GM23338 (cell line): ENCODE measurements at regions not wholly inside any gene's neighbourhood (a gene's known extent, or its start where the extent isn't known, plus 50 kb on each side); places are given as distances from the start of the nearest gene placed in this dataset.

Source experiments
- ATAC-seq: fragments of 200-7000 bp; cut with Tn5 transposase; 3 replicates; pipeline ENCODE4 v1.9.1; 2020
- DNase-seq: peaks from one replicate; pipeline ENCODE4 v3.0.0-alpha.2; 2015; ENCODE audit warnings: low spot score
- H2AFZ ChIP-seq: fragments of 200-600 bp; sonication (generic); 2 replicates; pipeline ENCODE4 v1.8.0; 2016; ENCODE audit warnings: antibody characterized with exemption, mild to moderate bottlenecking, moderate library complexity
- H3F3A ChIP-seq: fragments of 200-600 bp; sonication (generic); replicated peaks from 2 replicates; pipeline ENCODE4 v1.8.0; 2017; ENCODE audit warnings: antibody characterized with exemption, mixed run types, low read depth
- H3K27ac ChIP-seq: fragments of 200-600 bp; sonication (generic); 2 replicates; pipeline ENCODE4 v1.6.1; 2016; ENCODE audit warnings: low read depth
- H3K27me3 ChIP-seq: fragments of 200-600 bp; sonication (generic); 2 replicates; pipeline ENCODE4 v1.8.0; 2016; ENCODE audit warnings: mild to moderate bottlenecking, mixed run types, moderate library complexity; ENCODE audit not compliant: insufficient read depth
- H3K36me3 ChIP-seq: fragments of 200-600 bp; sonication (generic); 2 replicates; pipeline ENCODE4 v1.8.0; 2016; ENCODE audit warnings: mild to moderate bottlenecking; ENCODE audit not compliant: insufficient read depth
- H3K4me1 ChIP-seq: fragments of 200-600 bp; sonication (generic); 2 replicates; pipeline ENCODE4 v1.8.0; 2016; ENCODE audit warnings: mild to moderate bottlenecking, moderate library complexity; ENCODE audit not compliant: insufficient read depth
- H3K4me2 ChIP-seq: fragments of 200-600 bp; sonication (generic); 2 replicates; pipeline ENCODE4 v1.7.1; 2017; ENCODE audit warnings: mixed run types
- H3K4me3 ChIP-seq: fragments of 200-600 bp; sonication (generic); 2 replicates; pipeline ENCODE4 v1.6.1; 2016; ENCODE audit warnings: mixed run types
- H3K79me2 ChIP-seq: fragments of 200-600 bp; sonication (generic); replicated peaks from 2 replicates; pipeline ENCODE4 v1.8.0; 2017; ENCODE audit warnings: mild to moderate bottlenecking; ENCODE audit not compliant: insufficient read depth
- H3K9me2 ChIP-seq: fragments of 200-600 bp; sonication (generic); 2 replicates; pipeline ENCODE4 v1.8.0; 2017; ENCODE audit not compliant: insufficient read depth
- H4K20me1 ChIP-seq: fragments of 200-600 bp; sonication (generic); replicated peaks from 2 replicates; pipeline ENCODE4 v1.8.0; 2017; ENCODE audit warnings: mild to moderate bottlenecking; ENCODE audit not compliant: insufficient read depth
- H3K27ac Mint-ChIP-seq: 2 replicates; pipeline ENCODE4 v1.8.0; 2020; ENCODE audit warnings: inconsistent platforms, mild to moderate bottlenecking, moderate library complexity, mixed read lengths
- H3K27me3 Mint-ChIP-seq: 3 replicates; pipeline ENCODE4 v1.8.0; 2022; ENCODE audit warnings: low read depth, mild to moderate bottlenecking, moderate library complexity, mixed read lengths, inconsistent platforms; ENCODE audit not compliant: insufficient read depth, poor library complexity
- H3K36me3 Mint-ChIP-seq: 3 replicates; pipeline ENCODE4 v1.8.0; 2021; ENCODE audit warnings: low read depth, mild to moderate bottlenecking, inconsistent platforms, moderate library complexity, mixed read lengths
- H3K4me1 Mint-ChIP-seq: 3 replicates; pipeline ENCODE4 v1.8.0; 2020; ENCODE audit warnings: mild to moderate bottlenecking, inconsistent platforms, mixed read lengths
- H3K4me3 Mint-ChIP-seq: 3 replicates; pipeline ENCODE4 v1.8.0; 2021; ENCODE audit warnings: moderate library complexity, mild to moderate bottlenecking, inconsistent platforms, mixed read lengths
- H3K9me3 Mint-ChIP-seq: 3 replicates; pipeline ENCODE4 v1.8.0; 2020; ENCODE audit warnings: moderate library complexity, mild to moderate bottlenecking, inconsistent platforms, mixed read lengths
- CREB1 ChIP-seq: fragments of 250-450 bp; sonication (Bioruptor Pico); IDR thresholded peaks from 2 replicates; pipeline ENCODE4 v1.5.0; 2020; ENCODE audit warnings: low read depth, mild to moderate bottlenecking, moderate library complexity
- EZH2 ChIP-seq: fragments of 200-600 bp; sonication (generic); IDR thresholded peaks from one replicate; pipeline ENCODE4 v1.8.0; 2017; ENCODE audit warnings: antibody characterized with exemption, mild to moderate bottlenecking, low read depth; ENCODE audit not compliant: unreplicated experiment
- EZH2phosphoT487 ChIP-seq: fragments of 200-600 bp; sonication (generic); IDR thresholded peaks from one replicate; pipeline ENCODE4 v1.8.1; 2018; ENCODE audit warnings: antibody characterized with exemption; ENCODE audit not compliant: unreplicated experiment
- JUNB ChIP-seq: IDR thresholded peaks from one replicate; pipeline ENCODE4 v1.6.1; 2016; ENCODE audit warnings: antibody characterized with exemption; ENCODE audit not compliant: unreplicated experiment
- NANOG ChIP-seq: IDR thresholded peaks from 2 replicates; pipeline ENCODE4 v1.6.1; 2016; ENCODE audit warnings: antibody characterized with exemption, borderline replicate concordance
- POLR2AphosphoS5 ChIP-seq: IDR thresholded peaks from 2 replicates; pipeline ENCODE4 v1.6.1; 2016; ENCODE audit warnings: antibody characterized with exemption, low read depth
- STAT1 ChIP-seq: IDR thresholded peaks from one replicate; pipeline ENCODE4 v1.6.1; 2016; ENCODE audit warnings: antibody characterized with exemption; ENCODE audit not compliant: unreplicated experiment
- ZNF114 ChIP-seq: fragments of 250-450 bp; sonication (Bioruptor Pico); IDR thresholded peaks from 2 replicates; pipeline ENCODE4 v1.5.0; 2020; ENCODE audit warnings: mild to moderate bottlenecking, moderate library complexity
- ZNF331 ChIP-seq: fragments of 250-450 bp; sonication (Bioruptor Pico); IDR thresholded peaks from 2 replicates; pipeline ENCODE4 v1.5.0; 2020; ENCODE audit warnings: low read depth, mild to moderate bottlenecking, moderate library complexity
- TF ChIP-seq, protein P1 (sequence below), 2 experiments: fragments of 200-600 bp in 1 of 2; sonication (generic) in 1 of 2; conservative IDR thresholded peaks; 2 replicates each; pipeline versions ENCODE4 v1.5.1 to v1.6.1; 2016 to 2017; ENCODE audit warnings: antibody characterized with exemption in 2 of 2, low read depth in 2 of 2, mild to moderate bottlenecking in 2 of 2, moderate library complexity in 1 of 2
- TF ChIP-seq, protein P2 (sequence below): IDR thresholded peaks from 2 replicates; pipeline ENCODE4 v1.6.1; 2016; ENCODE audit warnings: antibody characterized with exemption
- TF ChIP-seq, protein P3 (sequence below): IDR thresholded peaks from one replicate; pipeline ENCODE4 v1.6.1; 2018; ENCODE audit warnings: antibody characterized with exemption; ENCODE audit not compliant: unreplicated experiment
- TF ChIP-seq, protein P4 (sequence below): fragments of 250-450 bp; sonication (Bioruptor Pico); IDR thresholded peaks from 2 replicates; pipeline ENCODE4 v1.5.0; 2020; ENCODE audit warnings: mild to moderate bottlenecking, moderate library complexity

DNA sequence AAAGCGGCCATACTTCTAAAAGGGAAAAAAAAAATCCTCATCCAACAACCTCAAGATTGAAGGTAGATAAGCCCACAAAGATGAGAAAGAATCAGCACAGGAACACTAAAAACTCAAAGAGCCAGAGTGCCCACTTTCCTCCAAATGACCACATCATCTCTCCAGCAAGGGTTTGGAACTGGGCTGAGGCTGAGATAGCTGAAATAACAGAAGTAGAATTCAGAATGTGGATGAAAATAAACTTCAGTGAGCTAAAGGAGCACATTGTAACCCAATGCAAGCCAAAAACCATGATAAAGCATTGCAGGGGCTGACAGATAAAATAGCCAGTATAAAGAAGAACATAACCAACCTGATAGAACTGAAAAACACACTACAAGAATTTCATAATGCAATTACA is 158.7 kb upstream of the UBE2E2 start:
- Histone ChIP-seq H3K4me2 (no peak overlapping the region), H3K9me2 (peaks cover 3% of the 10 kb centered on the region; the same call in 1 of the 2 replicates), H3K79me2 (no peaks in the 10 kb centered on the region), H3K36me3 (no peaks in the 10 kb centered on the region), H3K4me3 (no peak overlapping the region), H3K27me3 (no peaks in the 10 kb centered on the region), H4K20me1 (no peaks in the 10 kb centered on the region), H3F3A (no peaks in the 10 kb centered on the region), H2AFZ (no peak overlapping the region), H3K4me1 (peaks cover 8% of the 10 kb centered on the region), H3K27ac (no peak overlapping the region)
- TF ChIP-seq NANOG (no peak), ZNF331 (no peak), EZH2phosphoT487 (no peak), ZNF114 (CRISPR knock-in tag) (no peak), CREB1 (CRISPR knock-in tag) (no peak), JUNB (no peak), STAT1 (no peak), EZH2 (no peak), POLR2AphosphoS5 (no peak)
- TF ChIP-seq, protein P1, sequence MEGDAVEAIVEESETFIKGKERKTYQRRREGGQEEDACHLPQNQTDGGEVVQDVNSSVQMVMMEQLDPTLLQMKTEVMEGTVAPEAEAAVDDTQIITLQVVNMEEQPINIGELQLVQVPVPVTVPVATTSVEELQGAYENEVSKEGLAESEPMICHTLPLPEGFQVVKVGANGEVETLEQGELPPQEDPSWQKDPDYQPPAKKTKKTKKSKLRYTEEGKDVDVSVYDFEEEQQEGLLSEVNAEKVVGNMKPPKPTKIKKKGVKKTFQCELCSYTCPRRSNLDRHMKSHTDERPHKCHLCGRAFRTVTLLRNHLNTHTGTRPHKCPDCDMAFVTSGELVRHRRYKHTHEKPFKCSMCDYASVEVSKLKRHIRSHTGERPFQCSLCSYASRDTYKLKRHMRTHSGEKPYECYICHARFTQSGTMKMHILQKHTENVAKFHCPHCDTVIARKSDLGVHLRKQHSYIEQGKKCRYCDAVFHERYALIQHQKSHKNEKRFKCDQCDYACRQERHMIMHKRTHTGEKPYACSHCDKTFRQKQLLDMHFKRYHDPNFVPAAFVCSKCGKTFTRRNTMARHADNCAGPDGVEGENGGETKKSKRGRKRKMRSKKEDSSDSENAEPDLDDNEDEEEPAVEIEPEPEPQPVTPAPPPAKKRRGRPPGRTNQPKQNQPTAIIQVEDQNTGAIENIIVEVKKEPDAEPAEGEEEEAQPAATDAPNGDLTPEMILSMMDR (conservative IDR thresholded peaks at IDR 0.05; ENCODE audit: low read depth in 2 of 2), result no peak
- TF ChIP-seq, protein P2, sequence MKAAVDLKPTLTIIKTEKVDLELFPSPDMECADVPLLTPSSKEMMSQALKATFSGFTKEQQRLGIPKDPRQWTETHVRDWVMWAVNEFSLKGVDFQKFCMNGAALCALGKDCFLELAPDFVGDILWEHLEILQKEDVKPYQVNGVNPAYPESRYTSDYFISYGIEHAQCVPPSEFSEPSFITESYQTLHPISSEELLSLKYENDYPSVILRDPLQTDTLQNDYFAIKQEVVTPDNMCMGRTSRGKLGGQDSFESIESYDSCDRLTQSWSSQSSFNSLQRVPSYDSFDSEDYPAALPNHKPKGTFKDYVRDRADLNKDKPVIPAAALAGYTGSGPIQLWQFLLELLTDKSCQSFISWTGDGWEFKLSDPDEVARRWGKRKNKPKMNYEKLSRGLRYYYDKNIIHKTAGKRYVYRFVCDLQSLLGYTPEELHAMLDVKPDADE, result no peak
- TF ChIP-seq, protein P3, sequence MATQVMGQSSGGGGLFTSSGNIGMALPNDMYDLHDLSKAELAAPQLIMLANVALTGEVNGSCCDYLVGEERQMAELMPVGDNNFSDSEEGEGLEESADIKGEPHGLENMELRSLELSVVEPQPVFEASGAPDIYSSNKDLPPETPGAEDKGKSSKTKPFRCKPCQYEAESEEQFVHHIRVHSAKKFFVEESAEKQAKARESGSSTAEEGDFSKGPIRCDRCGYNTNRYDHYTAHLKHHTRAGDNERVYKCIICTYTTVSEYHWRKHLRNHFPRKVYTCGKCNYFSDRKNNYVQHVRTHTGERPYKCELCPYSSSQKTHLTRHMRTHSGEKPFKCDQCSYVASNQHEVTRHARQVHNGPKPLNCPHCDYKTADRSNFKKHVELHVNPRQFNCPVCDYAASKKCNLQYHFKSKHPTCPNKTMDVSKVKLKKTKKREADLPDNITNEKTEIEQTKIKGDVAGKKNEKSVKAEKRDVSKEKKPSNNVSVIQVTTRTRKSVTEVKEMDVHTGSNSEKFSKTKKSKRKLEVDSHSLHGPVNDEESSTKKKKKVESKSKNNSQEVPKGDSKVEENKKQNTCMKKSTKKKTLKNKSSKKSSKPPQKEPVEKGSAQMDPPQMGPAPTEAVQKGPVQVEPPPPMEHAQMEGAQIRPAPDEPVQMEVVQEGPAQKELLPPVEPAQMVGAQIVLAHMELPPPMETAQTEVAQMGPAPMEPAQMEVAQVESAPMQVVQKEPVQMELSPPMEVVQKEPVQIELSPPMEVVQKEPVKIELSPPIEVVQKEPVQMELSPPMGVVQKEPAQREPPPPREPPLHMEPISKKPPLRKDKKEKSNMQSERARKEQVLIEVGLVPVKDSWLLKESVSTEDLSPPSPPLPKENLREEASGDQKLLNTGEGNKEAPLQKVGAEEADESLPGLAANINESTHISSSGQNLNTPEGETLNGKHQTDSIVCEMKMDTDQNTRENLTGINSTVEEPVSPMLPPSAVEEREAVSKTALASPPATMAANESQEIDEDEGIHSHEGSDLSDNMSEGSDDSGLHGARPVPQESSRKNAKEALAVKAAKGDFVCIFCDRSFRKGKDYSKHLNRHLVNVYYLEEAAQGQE, result no peak
- TF ChIP-seq, protein P4, sequence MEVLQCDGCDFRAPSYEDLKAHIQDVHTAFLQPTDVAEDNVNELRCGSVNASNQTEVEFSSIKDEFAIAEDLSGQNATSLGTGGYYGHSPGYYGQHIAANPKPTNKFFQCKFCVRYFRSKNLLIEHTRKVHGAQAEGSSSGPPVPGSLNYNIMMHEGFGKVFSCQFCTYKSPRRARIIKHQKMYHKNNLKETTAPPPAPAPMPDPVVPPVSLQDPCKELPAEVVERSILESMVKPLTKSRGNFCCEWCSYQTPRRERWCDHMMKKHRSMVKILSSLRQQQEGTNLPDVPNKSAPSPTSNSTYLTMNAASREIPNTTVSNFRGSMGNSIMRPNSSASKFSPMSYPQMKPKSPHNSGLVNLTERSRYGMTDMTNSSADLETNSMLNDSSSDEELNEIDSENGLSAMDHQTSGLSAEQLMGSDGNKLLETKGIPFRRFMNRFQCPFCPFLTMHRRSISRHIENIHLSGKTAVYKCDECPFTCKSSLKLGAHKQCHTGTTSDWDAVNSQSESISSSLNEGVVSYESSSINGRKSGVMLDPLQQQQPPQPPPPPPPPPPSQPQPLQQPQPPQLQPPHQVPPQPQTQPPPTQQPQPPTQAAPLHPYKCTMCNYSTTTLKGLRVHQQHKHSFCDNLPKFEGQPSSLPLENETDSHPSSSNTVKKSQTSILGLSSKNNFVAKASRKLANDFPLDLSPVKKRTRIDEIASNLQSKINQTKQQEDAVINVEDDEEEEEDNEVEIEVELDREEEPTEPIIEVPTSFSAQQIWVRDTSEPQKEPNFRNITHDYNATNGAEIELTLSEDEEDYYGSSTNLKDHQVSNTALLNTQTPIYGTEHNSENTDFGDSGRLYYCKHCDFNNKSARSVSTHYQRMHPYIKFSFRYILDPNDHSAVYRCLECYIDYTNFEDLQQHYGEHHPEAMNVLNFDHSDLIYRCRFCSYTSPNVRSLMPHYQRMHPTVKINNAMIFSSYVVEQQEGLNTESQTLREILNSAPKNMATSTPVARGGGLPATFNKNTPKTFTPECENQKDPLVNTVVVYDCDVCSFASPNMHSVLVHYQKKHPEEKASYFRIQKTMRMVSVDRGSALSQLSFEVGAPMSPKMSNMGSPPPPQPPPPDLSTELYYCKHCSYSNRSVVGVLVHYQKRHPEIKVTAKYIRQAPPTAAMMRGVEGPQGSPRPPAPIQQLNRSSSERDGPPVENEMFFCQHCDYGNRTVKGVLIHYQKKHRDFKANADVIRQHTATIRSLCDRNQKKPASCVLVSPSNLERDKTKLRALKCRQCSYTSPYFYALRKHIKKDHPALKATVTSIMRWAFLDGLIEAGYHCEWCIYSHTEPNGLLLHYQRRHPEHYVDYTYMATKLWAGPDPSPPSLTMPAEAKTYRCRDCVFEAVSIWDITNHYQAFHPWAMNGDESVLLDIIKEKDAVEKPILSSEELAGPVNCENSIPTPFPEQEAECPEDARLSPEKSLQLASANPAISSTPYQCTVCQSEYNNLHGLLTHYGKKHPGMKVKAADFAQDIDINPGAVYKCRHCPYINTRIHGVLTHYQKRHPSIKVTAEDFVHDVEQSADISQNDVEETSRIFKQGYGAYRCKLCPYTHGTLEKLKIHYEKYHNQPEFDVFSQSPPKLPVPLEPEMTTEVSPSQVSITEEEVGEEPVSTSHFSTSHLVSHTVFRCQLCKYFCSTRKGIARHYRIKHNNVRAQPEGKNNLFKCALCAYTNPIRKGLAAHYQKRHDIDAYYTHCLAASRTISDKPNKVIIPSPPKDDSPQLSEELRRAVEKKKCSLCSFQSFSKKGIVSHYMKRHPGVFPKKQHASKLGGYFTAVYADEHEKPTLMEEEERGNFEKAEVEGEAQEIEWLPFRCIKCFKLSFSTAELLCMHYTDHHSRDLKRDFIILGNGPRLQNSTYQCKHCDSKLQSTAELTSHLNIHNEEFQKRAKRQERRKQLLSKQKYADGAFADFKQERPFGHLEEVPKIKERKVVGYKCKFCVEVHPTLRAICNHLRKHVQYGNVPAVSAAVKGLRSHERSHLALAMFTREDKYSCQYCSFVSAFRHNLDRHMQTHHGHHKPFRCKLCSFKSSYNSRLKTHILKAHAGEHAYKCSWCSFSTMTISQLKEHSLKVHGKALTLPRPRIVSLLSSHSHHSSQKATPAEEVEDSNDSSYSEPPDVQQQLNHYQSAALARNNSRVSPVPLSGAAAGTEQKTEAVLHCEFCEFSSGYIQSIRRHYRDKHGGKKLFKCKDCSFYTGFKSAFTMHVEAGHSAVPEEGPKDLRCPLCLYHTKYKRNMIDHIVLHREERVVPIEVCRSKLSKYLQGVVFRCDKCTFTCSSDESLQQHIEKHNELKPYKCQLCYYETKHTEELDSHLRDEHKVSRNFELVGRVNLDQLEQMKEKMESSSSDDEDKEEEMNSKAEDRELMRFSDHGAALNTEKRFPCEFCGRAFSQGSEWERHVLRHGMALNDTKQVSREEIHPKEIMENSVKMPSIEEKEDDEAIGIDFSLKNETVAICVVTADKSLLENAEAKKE (CRISPR knock-in tag), result no peak
- ATAC-seq (no peak), DNase-seq (no peak)
- H3K27ac Mint-ChIP-seq, result no peak overlapping the region
- peaks cover 30% of the 10 kb centered on the region for H3K36me3 Mint-ChIP-seq
- peaks cover 29% of the 10 kb centered on the region for H3K9me3 Mint-ChIP-seq
- no peaks in the 10 kb centered on the region for H3K27me3 Mint-ChIP-seq
- H3K4me3 Mint-ChIP-seq, result no peak overlapping the region
- peaks cover 3% of the 10 kb centered on the region; the same call in 2 of the 3 replicates for H3K4me1 Mint-ChIP-seq
